Caco-2 (cell line): ENCODE measurements at regions not wholly inside any gene's neighbourhood (a gene's known extent, or its start where the extent isn't known, plus 50 kb on each side); places are given as distances from the start of the nearest gene placed in this dataset.
"Not testable (repeated sequence)": the region's sequence is repeated elsewhere in the genome, so short reads cannot be mapped to it uniquely, and the experiment has no call there.

Experiments used
- BruUV-seq: library from RNA; stranded (reverse); fragments of 400-500 nt; replicated peaks from 2 replicates; lab custom pipeline; 2021; lab: Mats Ljungman, UMichigan
- CTCF ChIA-PET: fragments of 300-600 bp; sonication (Branson Sonifier 250); formaldehyde crosslinking; loops from one replicate; lab custom pipeline; 2022; ENCODE audit warnings: antibody characterized with exemption; lab: Charles Lee
- POLR2A ChIA-PET: fragments of 300-600 bp; sonication (Branson Sonifier 250); formaldehyde crosslinking; loops from one replicate; lab custom pipeline; 2022; ENCODE audit warnings: antibody characterized with exemption; lab: Charles Lee
- DNase-seq, 2 experiments: peaks; one replicate each; pipeline versions ENCODE4 v3.0.0 to v3.0.0-alpha.2; 2020 to 2022
- H3K27me3 ChIP-seq: replicated peaks from 2 replicates; pipeline ENCODE4 v1.6.0; 2011; ENCODE audit warnings: low read length; ENCODE audit not compliant: control insufficient read depth, insufficient read depth
- H3K36me3 ChIP-seq: 2 replicates; pipeline ENCODE4 v1.5.1; 2011; ENCODE audit warnings: low read length; ENCODE audit not compliant: control insufficient read depth, insufficient read depth
- H3K4me1 ChIP-seq: fragments of 250-450 bp; sonication (Bioruptor Pico); 2 replicates; pipeline ENCODE4 v1.5.1; 2020; ENCODE audit warnings: mild to moderate bottlenecking
- H3K4me3 ChIP-seq: 2 replicates; pipeline ENCODE4 v1.5.1; 2011; ENCODE audit warnings: low read depth, mild to moderate bottlenecking, control low read depth, low read length
- H3K9me3 ChIP-seq: fragments of 250-450 bp; sonication (Bioruptor Pico); 2 replicates; pipeline ENCODE4 v1.5.1; 2020; ENCODE audit warnings: mild to moderate bottlenecking, moderate library complexity
- H3K27ac Mint-ChIP-seq: one replicate; pipeline ENCODE4 v1.8.0; 2022; ENCODE audit warnings: mixed read lengths; ENCODE audit not compliant: unreplicated experiment
- H3K27me3 Mint-ChIP-seq: one replicate; pipeline ENCODE4 v1.8.0; 2022; ENCODE audit warnings: mixed read lengths; ENCODE audit not compliant: insufficient read depth, unreplicated experiment
- H3K36me3 Mint-ChIP-seq: one replicate; pipeline ENCODE4 v1.8.0; 2022; ENCODE audit warnings: mild to moderate bottlenecking, mixed read lengths; ENCODE audit not compliant: insufficient read depth, unreplicated experiment
- H3K4me1 Mint-ChIP-seq: one replicate; pipeline ENCODE4 v1.8.0; 2022; ENCODE audit warnings: low read depth, mixed read lengths; ENCODE audit not compliant: unreplicated experiment
- H3K4me3 Mint-ChIP-seq: one replicate; pipeline ENCODE4 v1.8.0; 2022; ENCODE audit warnings: mild to moderate bottlenecking, moderate library complexity, mixed read lengths; ENCODE audit not compliant: unreplicated experiment
- H3K9me3 Mint-ChIP-seq: one replicate; pipeline ENCODE4 v1.8.0; 2022; ENCODE audit warnings: mixed read lengths; ENCODE audit not compliant: unreplicated experiment
- intact Hi-C: fragments of 100-400 bp; cut with micrococcal nuclease; formaldehyde crosslinking; loops from one replicate; pipeline ENCODE4 v1.10.0; 2022; ENCODE audit not compliant: unreplicated experiment
- TF ChIP-seq, protein P1 (sequence below), 2 experiments: fragments of 200-600 bp in 1 of 2; IDR thresholded peaks; 1 replicate in 1 of 2; 2 replicates in 1 of 2; pipeline versions ENCODE4 v1.5.1 to v1.8.0; 2011 to 2022; ENCODE audit warnings: antibody characterized with exemption in 1 of 2, control low read depth in 1 of 2, inconsistent platforms in 1 of 2, low read depth in 1 of 2, low read length in 1 of 2, mild to moderate bottlenecking in 1 of 2, moderate library complexity in 1 of 2; ENCODE audit not compliant: insufficient read depth in 1 of 2, severe bottlenecking in 1 of 2, unreplicated experiment in 1 of 2

DNA sequence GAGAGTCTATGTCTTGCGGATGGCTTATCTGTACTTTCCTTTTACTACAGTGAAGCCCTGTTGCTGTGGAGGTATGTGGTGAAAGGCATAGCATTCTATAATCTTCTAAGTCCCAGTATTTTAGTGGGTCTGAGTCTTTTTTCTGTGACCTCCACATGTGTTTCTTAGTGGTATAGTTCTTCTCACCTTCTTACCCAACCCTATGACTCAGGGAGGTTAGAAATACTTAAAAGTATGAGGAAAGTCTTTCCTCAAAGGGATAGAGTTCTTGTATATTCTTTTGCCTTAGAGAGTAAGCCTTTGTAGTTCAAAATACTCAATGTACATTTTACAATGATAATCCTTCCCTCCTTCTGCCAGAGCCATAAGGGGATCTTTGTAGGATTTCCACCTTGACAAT is 621.9 kb upstream of the CTNND2 start:
- CTCF ChIA-PET: no interaction called here
- BruUV-seq: no TSS peak
- no peaks in the 10 kb centered on the region for H3K36me3 Mint-ChIP-seq
- Histone ChIP-seq H3K36me3 (no peaks in the 10 kb centered on the region), H3K4me3 (no peak overlapping the region), H3K9me3 (no peaks in the 10 kb centered on the region), H3K4me1 (no peaks in the 10 kb centered on the region), H3K27me3 (no peaks in the 10 kb centered on the region)
- H3K4me3 Mint-ChIP-seq: no peak overlapping the region
- TF ChIP-seq, protein P1, sequence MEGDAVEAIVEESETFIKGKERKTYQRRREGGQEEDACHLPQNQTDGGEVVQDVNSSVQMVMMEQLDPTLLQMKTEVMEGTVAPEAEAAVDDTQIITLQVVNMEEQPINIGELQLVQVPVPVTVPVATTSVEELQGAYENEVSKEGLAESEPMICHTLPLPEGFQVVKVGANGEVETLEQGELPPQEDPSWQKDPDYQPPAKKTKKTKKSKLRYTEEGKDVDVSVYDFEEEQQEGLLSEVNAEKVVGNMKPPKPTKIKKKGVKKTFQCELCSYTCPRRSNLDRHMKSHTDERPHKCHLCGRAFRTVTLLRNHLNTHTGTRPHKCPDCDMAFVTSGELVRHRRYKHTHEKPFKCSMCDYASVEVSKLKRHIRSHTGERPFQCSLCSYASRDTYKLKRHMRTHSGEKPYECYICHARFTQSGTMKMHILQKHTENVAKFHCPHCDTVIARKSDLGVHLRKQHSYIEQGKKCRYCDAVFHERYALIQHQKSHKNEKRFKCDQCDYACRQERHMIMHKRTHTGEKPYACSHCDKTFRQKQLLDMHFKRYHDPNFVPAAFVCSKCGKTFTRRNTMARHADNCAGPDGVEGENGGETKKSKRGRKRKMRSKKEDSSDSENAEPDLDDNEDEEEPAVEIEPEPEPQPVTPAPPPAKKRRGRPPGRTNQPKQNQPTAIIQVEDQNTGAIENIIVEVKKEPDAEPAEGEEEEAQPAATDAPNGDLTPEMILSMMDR (IDR thresholded peaks at IDR 0.05; ENCODE audit: insufficient read depth in 1 of 2, low read depth in 1 of 2, low read length in 1 of 2, severe bottlenecking in 1 of 2, unreplicated experiment in 1 of 2): no peak
- no peak overlapping the region for H3K27ac Mint-ChIP-seq
- H3K9me3 Mint-ChIP-seq: no peaks in the 10 kb centered on the region
- no peak for DNase-seq
- no peaks in the 10 kb centered on the region for H3K4me1 Mint-ChIP-seq
- no peaks in the 10 kb centered on the region for H3K27me3 Mint-ChIP-seq
- intact Hi-C loops: no loop called here
- POLR2A ChIA-PET: no interaction called here

DNA sequence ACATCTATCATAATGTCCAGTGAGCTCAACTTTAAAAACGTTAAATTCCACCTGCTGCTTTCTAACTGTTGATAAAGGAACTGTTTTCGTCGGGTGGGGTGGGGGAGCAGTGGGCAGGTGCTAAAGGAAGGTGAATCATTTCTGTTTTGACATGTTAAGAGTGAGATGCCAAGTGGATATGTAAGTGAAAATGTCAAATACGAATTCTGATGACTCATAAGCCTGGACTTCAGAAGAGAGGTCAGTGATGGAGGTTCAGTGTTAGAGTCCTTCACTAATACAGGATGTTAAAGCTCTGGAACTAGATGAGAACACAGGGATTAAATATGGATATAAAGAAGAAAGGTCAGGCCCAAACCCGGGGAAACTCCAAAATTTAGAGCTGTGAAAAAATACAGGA is 617.9 kb upstream of the CTNND2 start:
- no peaks in the 10 kb centered on the region for H3K4me1 Mint-ChIP-seq

DNA sequence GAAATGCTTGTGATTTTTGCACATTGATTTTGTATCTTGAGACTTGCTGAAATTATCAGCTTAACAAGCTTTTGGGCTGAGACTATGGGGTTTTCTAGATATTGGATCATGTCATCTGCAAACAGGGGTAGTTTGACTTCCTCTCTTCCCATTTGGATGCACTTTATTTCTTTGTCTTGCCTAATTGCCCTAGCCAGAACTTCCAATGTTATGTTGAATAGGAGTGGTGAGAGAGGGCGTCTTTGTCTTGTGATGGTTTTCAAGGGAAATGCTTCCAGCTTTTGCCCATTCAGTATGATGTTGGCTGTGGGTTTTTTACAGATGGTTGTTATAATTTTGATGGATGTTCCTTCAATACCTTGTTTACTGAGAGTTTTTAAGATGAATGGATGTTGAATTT is 600.7 kb upstream of the CTNND2 start:
- H3K9me3 Mint-ChIP-seq, BruUV-seq, CTCF ChIA-PET, intact Hi-C loops, H3K4me3 ChIP-seq, H3K4me1 Mint-ChIP-seq, H3K4me3 Mint-ChIP-seq, H3K27me3 ChIP-seq, DNase-seq, POLR2A ChIA-PET, H3K27me3 Mint-ChIP-seq, H3K27ac Mint-ChIP-seq, H3K36me3 ChIP-seq, H3K9me3 ChIP-seq, H3K4me1 ChIP-seq, H3K36me3 Mint-ChIP-seq: not testable (repeated sequence)

More for the DNA sequence above, 617.9 kb upstream of the CTNND2 start:
- TF ChIP-seq, protein P1 (IDR thresholded peaks at IDR 0.05; ENCODE audit: insufficient read depth in 1 of 2, low read depth in 1 of 2, low read length in 1 of 2, severe bottlenecking in 1 of 2, unreplicated experiment in 1 of 2): no peak
- Mint-ChIP-seq H3K27me3 (no peaks in the 10 kb centered on the region), H3K4me3 (no peak overlapping the region), H3K9me3 (no peaks in the 10 kb centered on the region), H3K27ac (no peak overlapping the region), H3K36me3 (no peaks in the 10 kb centered on the region)
- Histone ChIP-seq H3K4me1 (no peaks in the 10 kb centered on the region), H3K36me3 (no peaks in the 10 kb centered on the region), H3K4me3 (no peak overlapping the region), H3K9me3 (0 out of 2 replicates have a peak, but pooled peaks cover 6% of the 10 kb centered on the region), H3K27me3 (no peaks in the 10 kb centered on the region)
- ChIA-PET POLR2A (no interaction called here), CTCF (no interaction called here)
- no peak for DNase-seq
- intact Hi-C loops: no loop called here
- no TSS peak for BruUV-seq

DNA sequence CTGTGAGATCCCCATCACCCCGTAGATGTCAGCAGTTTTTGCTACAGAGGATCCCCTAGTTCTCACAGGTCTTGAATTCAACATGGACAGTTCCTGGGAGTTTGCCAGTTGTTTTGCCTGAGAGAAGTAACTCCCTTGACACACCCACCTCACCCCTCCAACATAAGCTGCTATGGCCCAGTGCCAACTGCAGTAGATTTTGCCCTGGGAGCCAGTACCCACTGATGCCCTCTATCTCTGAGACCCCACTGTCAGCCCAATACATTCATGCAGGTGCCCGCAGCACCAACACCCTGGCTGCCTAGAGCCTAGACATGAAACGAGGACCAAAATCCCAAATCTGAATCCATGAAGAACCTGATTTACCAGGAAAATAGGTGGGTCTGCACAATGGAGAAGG is 583.9 kb upstream of the CTNND2 start:
- ChIA-PET CTCF (no interaction called here), POLR2A (no interaction called here)
- Mint-ChIP-seq H3K27ac (no peak overlapping the region), H3K4me3 (no peak overlapping the region), H3K4me1 (no peaks in the 10 kb centered on the region), H3K27me3 (peaks cover 12% of the 10 kb centered on the region), H3K36me3 (no peaks in the 10 kb centered on the region), H3K9me3 (no peaks in the 10 kb centered on the region)
- intact Hi-C loops: no loop called here
- H3K4me3 ChIP-seq: no peak overlapping the region
- DNase-seq: no peak
- BruUV-seq: no TSS peak
- no peaks in the 10 kb centered on the region for H3K27me3 ChIP-seq
- H3K9me3 ChIP-seq: no peaks in the 10 kb centered on the region
- H3K4me1 ChIP-seq: no peaks in the 10 kb centered on the region
- no peaks in the 10 kb centered on the region for H3K36me3 ChIP-seq
- TF ChIP-seq, protein P1 (IDR thresholded peaks at IDR 0.05; ENCODE audit: insufficient read depth in 1 of 2, low read depth in 1 of 2, low read length in 1 of 2, severe bottlenecking in 1 of 2, unreplicated experiment in 1 of 2): no peak
